GM18517 (cell line): ENCODE measurements at regions not wholly inside any gene's neighbourhood (a gene's known extent, or its start where the extent isn't known, plus 50 kb on each side); places are given as distances from the start of the nearest gene placed in this dataset.
"Not testable (repeated sequence)": the region's sequence is repeated elsewhere in the genome, so short reads cannot be mapped to it uniquely, and the experiment has no call there.

Source experiments
- ATAC-seq: cut with Tn5 transposase; IDR thresholded peaks from one replicate; pipeline ENCODE4 v1.9.1; 2021; ENCODE audit warnings: mild to moderate bottlenecking, moderate library complexity; ENCODE audit not compliant: unreplicated experiment

DNA sequence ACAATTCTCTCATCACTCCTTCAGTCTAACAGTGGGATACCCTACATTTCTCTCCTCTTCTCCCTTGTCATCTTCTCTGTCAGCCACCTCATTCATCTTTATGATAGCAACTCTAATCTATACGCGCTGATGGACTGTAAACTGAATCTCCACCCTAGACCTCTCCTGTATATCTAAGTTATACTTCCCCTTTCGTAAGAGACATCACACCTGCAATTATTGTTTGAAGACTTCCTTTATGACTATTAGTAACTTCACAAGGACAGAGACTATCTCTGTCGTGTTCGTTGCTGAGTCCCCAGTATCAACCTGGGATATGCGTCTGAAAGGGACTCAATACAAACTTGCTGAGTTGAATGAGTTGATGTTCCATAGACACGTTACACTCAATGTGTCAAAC lies 263.2 kb downstream of the IRS1 start:
- no peak for ATAC-seq

DNA sequence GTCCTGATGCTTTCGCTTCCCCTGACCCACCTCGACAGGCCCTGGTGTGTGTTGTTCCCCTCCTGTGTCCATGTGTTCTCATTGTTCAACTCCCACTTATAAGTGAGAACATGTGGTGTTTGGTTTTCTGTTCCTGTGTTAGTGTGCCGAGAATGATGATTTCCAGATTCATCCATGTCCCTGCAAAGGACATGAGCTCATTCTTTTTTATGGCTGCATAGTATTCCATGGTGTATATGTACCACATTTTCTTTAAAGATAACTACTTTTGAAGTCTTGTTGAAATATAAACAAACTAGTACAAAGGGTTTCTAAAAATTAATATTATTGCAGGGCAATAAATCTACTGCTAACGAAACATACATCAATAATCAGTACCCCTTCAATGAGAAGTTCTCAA lies 266.6 kb downstream of the IRS1 start:
- ATAC-seq, result not testable (repeated sequence)

DNA sequence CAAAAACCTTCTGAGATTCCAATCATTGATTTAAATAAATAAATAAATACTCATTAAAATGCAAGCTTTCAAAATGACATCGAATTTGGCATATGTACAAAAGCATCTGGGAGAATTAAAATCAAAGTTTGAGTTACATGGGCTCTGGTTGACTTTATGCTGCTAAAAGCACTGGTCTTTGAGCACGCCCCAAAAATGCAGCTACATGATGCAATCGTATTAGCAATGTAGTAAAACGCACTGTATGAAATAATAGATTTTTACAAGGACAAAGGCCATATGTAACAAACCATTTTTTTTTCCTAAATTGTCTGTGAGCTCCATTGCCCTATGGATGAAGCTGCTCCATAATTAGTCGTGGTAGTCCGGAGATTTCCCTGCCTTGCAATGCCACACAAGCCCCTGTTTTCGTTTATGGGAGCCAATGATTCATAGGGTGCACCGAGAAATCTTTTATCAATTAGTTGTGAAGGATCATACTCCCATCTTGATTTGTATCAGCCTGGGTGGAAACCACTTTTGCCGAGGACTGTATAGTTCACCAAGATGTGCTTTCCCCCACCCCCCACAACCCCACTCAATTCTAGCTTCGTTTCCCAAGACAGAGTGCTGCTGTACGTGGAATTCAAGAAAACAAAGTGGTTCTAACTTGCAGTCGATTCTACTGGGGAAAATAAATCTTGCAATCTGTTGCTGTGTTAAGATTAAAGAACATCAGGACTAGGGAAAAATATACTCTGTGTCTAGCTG lies 268.4 kb downstream of the IRS1 start:
- no peak for ATAC-seq

DNA sequence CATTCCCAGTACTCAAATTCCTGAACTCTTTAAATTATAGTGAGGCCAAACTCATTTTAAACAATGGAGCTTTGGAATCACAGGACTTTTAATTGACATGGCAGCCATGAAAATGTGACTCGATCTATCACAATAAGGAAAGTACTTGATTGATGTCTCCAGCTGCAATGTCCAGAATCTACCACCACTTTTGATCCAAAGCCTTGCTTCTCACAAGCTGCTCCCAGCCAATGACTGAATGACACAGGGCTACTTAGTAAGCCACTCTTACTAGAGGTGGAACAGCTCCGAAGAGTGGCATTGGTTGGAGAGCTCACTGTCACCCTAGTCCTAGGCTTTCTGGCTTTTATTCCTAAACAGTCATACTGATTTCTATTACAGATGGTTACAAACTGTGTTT lies 270.1 kb downstream of the IRS1 start:
- no peak for ATAC-seq

DNA sequence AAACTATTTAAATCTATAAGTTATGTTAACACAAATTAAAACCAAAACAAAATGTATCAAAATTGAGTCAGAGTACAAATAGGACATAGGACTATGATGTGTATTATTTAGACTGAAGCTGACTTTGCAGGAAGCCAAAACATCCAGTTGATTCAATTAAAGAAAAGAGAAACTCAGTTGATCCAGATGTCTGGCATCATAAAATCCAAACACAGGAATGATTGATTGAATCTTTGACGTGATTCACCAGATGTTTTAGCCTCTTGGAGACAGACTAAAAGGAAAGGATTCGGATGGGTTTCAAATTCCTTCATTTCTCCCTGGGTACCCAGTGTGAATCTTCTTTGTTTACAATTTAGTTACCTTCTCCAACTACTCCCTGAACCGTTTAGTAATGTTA lies 272.9 kb downstream of the IRS1 start:
- ATAC-seq, result no peak

DNA sequence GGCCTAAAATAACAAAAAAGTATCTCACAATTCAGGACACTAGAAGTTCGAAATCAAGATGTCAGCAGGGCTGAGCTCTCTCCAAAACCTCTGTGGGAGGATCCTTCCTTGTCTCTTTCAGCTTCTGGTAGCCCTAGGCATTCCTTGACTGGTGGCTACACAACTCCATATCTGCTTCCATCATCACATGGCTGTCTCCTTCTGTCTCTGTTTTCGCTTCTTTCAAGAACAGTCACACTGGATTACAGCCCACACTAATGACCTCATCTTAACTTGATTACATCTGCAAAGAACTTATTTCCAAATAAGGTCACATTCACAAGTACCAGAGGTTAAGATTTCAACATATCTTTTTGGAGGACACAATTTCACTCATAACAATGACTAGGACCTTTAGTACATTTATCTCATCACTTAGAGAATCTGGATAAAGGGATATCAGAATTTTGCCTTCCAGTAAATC lies 275.2 kb downstream of the IRS1 start:
- ATAC-seq, result no peak

DNA sequence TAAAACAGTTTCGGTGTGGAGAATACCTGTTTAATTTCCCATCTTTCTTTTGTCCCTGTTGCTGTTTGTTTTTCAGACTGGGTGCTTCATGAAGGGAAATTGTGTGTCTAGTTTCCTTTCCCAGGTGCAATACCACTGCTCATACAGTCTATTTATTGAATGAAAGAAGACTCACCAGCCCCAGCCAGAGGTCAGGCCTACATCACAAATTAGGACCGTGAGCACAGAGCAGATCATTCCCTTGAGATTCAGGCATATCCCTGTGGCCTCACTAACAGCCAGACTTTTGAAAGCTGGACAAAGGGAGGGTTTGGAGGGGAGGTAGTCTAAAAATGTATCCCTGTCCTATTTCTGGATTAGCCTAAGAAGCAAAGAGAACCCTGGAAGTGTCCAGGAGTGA lies 278.9 kb downstream of the IRS1 start:
- ATAC-seq, result no peak

DNA sequence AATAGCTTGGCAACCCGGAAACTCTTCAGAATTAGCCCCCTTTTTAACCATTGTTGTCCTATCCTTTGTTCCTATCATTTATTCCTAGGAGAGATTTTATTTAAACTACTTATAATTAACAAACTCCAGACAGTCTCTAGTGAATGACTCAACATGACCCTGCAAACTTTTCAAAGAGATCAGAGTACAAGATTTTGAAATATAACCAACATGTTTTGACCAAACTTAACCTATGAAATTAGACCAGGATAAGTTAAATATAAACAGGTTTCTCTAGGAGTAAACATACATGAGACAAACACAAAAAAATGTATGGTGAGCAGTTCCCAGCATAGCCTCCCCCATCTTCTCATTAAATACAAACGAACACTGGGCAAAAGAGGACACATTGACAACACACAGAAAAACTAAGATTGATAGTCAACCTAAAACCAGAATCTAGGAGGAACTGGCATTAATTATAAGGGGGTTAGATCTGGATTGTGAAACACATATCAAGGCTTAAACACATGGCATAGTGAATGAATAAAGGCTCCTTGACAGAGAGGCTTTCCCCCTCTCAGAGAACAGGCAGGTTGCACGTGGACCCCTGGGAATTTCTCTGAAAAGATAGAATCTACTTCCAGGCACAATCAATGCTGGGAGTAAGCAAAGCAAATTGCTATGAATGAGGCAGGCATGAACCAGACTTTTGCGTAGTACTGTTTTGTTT lies 284.1 kb downstream of the IRS1 start:
- no peak for ATAC-seq

DNA sequence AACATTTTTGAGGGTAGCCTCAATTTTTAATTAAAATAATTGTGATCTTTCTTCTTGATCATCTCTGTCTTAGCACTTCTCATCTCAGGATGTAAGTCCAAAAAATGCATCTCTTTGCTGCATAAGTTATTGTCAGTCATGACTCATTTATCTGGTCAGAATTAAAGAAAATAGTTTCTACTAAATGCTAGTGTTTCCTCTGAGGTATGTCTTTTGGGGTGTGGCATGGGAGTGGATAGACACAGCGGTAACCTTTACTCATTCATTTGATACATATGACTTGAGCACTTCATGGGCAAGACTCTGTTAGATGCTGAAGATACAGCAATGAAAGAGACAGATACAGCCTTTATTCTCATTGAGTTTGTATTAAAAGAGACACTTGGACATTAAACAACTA lies 284.7 kb downstream of the IRS1 start:
- no peak for ATAC-seq

DNA sequence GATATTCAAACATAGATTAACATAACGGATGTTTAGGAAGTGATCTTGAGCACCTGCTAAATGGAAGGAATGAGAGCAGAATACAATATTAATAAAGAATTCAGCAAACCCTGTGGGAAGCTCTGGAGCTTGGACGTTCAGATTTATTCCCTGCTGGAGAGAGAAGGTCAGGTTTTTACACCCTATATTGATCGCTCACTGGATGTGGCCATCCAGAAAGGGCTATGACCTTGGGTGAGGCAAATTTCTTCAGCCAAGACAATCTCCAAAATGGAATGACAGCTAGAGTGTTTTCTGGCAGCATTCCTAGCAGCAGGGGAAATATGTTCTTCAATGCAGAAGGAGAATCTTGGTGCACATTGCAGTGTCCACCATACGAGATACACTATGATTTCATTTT lies 288.3 kb downstream of the IRS1 start:
- ATAC-seq, result no peak

DNA sequence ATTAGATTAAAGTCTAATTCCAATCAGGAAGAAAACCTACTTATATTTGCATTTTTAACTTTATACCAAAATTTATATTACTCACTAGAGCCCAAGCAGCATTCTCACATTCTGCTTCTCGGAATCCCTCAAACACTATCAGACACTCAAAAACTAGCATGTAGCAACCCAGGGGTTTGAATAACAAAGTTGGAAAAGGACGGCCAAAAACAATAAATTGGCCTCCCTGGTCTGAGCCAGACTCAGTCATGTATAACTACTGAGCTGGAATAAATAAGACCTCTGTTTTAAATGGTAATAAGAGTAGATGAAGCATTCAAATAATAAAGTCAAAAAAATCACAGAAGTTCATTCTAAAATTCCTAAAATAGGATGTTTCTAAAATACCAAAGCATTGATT lies 290.9 kb downstream of the IRS1 start:
- no peak for ATAC-seq

DNA sequence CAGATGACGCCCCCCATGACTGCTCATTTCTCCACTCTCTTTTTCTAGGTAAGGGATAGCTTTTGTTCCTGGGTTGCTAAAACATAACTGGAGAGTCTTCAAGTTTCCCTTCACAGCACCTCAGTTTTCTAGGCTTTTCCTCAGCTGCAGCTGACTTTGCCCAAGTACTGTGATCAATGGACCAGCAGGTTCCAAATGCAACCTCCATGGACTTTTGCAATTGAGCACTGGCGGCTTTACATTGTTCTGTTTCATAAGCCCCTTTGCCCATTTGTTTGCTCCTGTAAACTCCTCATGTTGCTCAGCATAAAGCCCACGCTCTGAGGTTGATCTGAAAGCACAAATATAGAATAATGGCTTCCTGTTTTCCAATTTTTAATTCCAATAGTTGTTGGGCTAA lies 291.6 kb downstream of the IRS1 start:
- ATAC-seq, result no peak

DNA sequence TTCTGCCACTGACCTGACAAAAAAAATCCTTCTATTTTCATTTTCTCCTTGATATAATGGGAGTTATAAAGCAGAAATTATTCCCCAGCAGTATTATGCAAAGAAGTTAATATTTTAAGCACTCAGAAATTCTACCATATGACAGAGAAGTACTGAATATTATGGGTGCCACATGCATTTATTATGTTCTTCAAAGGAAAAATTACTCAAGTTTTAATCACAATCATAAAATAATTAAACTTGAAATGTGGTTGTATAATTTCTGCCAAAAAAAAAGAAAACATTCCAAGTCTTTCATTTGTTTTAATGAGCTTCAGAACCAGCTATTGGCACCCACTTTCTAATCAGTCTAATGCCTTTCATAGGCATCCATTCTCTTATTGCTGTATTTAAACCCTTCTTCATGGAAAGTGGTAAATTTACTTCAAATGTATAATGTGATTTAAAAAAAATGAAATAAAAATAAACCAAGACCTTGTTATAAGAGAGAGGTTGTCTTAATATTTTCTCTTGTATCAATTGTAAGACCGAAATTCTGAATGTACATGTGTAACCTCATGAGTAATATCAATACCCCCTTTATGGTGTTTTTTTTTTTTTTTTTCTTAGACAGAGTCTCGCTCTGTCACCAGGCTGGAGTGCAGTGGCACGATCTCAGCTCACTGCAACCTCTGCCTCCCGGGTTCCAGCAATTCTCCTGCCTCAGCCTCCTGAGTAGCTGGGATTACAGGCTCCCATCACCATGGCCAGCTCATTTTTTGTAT lies 302.3 kb downstream of the IRS1 start:
- no peak for ATAC-seq

DNA sequence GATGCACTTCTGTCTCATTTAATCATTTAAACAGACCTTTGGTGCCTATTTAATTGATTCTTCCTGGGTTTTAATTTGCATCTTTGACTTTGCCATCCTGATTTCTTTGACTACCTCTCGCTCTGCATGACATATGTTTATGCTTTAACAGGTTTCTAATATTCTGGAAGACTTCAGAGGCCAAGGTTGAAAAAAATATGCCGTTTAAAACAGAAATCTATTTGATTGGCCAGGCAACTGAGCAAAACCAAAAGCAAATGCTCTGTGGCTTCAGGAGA lies 303.4 kb downstream of the IRS1 start:
- no peak for ATAC-seq

DNA sequence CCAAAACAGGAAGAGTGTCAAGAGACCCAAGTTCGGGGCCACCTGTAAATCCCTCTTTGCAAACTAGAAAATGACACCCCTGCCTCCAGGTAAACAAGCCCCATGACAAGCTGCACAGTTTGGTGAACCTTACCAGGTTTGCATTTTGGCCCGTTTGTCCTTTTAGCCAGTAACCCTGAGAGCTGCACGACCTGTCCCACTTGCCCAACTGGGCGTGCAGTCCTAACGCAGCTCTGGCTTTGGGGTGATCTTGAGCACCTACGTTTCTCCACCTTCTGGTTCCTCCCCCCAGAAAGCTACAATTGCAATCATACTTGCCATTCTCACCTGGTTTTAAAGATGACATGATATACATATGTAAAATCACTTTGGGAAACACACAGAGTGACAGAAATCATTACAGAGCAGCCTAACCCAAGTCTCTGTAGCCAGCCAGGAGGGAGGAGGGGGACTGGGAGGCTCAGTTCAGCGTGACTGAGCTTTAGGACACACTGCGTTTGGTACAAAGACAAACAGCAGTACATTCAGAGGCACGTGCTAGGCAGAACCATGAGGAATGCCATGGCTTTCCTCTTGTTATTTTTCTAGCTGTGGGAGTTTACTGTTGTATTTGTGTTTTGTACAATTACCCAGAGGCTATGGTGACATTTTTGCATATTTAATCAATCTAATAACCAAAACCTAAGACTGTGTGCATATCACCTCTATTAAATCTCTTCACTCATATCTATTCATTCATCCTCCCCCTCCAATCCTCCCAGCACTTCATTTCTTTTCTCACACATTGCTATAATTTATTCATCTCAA lies 304.0 kb downstream of the IRS1 start:
- no peak for ATAC-seq

DNA sequence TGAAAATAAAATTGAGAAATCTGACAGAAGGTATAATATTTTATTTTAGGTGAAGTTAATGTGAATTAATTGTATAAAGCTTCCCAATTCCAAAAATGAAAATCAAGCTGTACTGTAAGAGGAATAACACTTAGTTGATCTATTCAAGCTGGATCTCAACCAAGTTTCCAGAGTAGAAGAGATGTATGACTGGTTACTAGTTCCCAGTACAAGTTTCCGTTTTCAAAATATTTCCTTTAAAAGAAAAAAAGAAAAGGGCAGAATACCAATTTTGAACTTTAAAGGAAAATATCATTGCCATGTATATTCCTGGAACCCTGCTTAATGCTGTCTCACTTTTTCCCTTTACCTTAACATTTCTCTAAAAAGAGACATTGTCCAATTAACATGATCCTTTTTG lies 308.5 kb downstream of the IRS1 start:
- no peak for ATAC-seq

DNA sequence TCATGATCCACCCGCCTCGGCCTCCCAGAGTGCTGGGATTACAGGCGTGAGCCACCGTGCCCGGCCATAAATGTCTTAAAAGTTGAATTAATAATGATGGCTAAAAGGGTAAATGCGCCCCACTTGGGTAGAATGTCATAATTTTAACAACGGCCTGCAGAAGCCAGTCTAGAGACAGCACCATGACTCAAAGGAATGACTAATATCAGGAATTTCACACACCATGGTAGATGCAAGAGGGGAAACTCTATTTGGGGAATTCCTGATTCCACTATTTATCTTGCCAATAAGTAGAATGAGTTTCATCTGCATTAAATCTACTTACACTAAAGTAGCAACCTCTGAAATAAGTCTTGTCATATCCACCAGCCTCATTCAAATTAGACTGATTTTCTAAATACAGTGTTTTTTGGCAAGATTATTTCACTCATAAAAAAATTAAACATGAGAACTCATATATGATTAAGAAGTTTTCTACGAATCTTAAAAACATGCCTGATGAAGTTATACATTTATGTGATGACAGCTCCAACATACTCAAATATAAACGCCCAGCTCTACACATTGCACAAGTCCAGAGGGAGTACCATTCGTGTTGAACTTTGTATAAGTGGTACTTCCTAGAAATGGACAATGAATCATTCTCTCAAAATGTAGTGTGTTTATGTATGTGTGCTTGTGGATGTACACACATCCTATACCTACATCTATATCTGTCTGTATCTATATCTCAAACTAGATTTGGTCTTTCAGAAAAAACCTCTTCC lies 309.7 kb downstream of the IRS1 start:
- peak; percentile 66 for ATAC-seq

DNA sequence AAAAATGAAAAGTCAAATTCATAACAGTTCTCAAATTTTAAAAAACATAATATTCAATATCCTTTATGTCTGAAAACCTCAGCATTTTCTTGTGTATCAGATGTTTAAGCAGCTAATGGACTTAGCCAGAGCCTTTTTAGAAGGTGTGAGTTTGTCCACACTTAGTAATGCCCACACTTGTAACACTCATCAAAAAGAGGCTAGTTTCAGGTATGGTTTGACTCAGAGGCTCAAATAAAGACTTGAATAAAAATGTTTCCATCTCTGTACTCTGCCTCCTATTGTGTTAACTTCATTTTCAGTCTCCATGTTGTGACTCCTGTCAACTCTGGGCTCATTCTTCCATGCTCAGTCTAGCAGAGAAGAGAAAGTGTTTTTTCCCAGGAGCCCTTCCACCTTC lies 311.6 kb downstream of the IRS1 start:
- no peak for ATAC-seq

DNA sequence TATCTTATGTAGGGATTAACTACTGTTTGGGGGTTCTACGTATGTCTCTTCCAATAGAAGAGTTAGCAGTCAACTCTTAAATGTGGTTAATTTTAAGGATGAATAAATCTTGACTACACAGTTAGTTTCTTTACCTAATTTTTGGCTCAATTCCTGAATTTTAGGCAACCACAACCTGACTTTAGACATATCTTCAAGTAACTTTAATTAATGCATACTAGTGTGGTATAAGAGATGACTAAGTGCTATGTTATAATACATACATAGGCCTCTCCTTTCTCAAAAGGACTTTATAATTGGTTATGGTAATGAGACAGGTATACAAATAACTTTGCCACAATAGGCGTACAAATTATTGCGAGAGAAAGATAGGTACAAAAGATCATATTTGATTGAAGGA lies 312.0 kb downstream of the IRS1 start:
- no peak for ATAC-seq

DNA sequence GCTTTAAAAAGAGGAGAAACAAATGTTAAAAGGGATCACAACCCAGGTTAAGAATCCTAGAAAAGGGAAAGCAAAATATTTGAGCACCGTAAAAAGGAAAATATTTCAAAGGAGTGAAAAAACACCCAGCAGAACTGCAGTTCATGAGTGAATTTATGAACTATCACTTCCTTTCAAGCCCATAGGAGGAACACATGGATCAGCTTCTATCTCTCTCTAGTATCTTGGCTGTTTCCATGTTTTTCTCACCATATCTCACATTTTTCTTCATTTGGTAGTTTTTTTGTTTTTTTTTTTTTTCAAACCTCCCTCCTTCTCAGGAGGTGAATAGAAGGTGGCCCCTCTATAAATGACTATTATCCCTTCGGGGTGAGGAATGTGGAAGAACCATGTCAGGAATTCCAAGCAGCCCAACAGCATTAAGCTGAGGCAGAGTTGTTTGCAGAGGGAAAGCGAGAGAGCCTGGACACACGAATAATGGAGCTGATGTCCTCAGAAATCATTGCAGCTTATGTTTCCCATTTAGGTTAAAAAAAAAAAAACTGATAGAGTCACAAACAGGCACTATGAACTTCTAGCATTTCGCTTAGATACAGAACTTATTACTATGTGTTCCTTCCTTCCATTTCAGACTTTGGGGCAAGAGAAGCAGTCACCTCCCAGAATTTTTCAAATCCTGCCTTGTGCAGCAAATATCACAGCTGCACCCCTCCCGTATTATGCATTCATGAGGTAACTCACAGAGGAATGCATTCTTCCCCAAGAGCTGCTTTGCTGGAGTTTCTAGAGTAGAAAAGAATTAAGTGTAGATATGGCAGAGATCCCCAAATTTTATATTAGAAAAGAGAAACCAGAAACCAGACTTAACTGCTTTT lies 315.6 kb downstream of the IRS1 start:
- ATAC-seq, result no peak
